Ishikawa (cell line): ENCODE measurements at regions not wholly inside any gene's neighbourhood (a gene's known extent, or its start where the extent isn't known, plus 50 kb on each side); places are given as distances from the start of the nearest gene placed in this dataset.

Source experiments
- CEBPB ChIP-seq: IDR thresholded peaks from 2 replicates; pipeline ENCODE4 v1.6.1; 2012
- CREB1 ChIP-seq: IDR thresholded peaks from 2 replicates; pipeline ENCODE4 v1.6.1; 2012; ENCODE audit warnings: low read depth
- EGR1 ChIP-seq: IDR thresholded peaks from 2 replicates; pipeline ENCODE4 v1.6.1; 2012
- EP300 ChIP-seq: IDR thresholded peaks from 2 replicates; pipeline ENCODE4 v1.6.1; 2012; ENCODE audit warnings: borderline replicate concordance
- FOXM1 ChIP-seq: IDR thresholded peaks from 2 replicates; pipeline ENCODE4 v1.6.1; 2012; ENCODE audit warnings: low read depth, borderline replicate concordance
- MAX ChIP-seq: IDR thresholded peaks from 2 replicates; pipeline ENCODE4 v1.6.1; 2012
- NFIC ChIP-seq: IDR thresholded peaks from 2 replicates; pipeline ENCODE4 v1.6.1; 2012
- RAD21 ChIP-seq: IDR thresholded peaks from 2 replicates; pipeline ENCODE4 v1.6.1; 2012; ENCODE audit warnings: low read depth
- TAF1 ChIP-seq: IDR thresholded peaks from 2 replicates; pipeline ENCODE4 v1.6.1; 2012; ENCODE audit warnings: low read depth, mild to moderate bottlenecking
- TCF12 ChIP-seq: IDR thresholded peaks from 2 replicates; pipeline ENCODE4 v1.6.1; 2012; ENCODE audit warnings: low read depth
- TEAD4 ChIP-seq: IDR thresholded peaks from 2 replicates; pipeline ENCODE4 v1.6.1; 2012
- USF1 ChIP-seq: IDR thresholded peaks from 2 replicates; pipeline ENCODE4 v1.6.1; 2012
- YY1 ChIP-seq: IDR thresholded peaks from 2 replicates; pipeline ENCODE4 v1.6.1; 2012; ENCODE audit warnings: low read depth
- ZBTB7A ChIP-seq: IDR thresholded peaks from 2 replicates; pipeline ENCODE4 v1.6.1; 2012; ENCODE audit warnings: low read depth
- TF ChIP-seq, protein P1 (sequence below): IDR thresholded peaks from 2 replicates; pipeline ENCODE4 v1.6.1; 2012; ENCODE audit warnings: low read depth, mild to moderate bottlenecking

- TF ChIP-seq, protein P1, sequence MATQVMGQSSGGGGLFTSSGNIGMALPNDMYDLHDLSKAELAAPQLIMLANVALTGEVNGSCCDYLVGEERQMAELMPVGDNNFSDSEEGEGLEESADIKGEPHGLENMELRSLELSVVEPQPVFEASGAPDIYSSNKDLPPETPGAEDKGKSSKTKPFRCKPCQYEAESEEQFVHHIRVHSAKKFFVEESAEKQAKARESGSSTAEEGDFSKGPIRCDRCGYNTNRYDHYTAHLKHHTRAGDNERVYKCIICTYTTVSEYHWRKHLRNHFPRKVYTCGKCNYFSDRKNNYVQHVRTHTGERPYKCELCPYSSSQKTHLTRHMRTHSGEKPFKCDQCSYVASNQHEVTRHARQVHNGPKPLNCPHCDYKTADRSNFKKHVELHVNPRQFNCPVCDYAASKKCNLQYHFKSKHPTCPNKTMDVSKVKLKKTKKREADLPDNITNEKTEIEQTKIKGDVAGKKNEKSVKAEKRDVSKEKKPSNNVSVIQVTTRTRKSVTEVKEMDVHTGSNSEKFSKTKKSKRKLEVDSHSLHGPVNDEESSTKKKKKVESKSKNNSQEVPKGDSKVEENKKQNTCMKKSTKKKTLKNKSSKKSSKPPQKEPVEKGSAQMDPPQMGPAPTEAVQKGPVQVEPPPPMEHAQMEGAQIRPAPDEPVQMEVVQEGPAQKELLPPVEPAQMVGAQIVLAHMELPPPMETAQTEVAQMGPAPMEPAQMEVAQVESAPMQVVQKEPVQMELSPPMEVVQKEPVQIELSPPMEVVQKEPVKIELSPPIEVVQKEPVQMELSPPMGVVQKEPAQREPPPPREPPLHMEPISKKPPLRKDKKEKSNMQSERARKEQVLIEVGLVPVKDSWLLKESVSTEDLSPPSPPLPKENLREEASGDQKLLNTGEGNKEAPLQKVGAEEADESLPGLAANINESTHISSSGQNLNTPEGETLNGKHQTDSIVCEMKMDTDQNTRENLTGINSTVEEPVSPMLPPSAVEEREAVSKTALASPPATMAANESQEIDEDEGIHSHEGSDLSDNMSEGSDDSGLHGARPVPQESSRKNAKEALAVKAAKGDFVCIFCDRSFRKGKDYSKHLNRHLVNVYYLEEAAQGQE, result no peak
- no peak for TF ChIP-seq USF1
- TF ChIP-seq NFIC, result no peak
- TF ChIP-seq CREB1, result no peak
- TF ChIP-seq ZBTB7A, result no peak
- TF ChIP-seq TAF1, result no peak
- no peak for TF ChIP-seq CEBPB
- no peak for TF ChIP-seq YY1
- TF ChIP-seq TCF12, result no peak
- no peak for TF ChIP-seq RAD21
- TF ChIP-seq EP300, result no peak
- no peak for TF ChIP-seq TEAD4
- TF ChIP-seq FOXM1, result no peak
- no peak for TF ChIP-seq EGR1
- TF ChIP-seq MAX, result no peak
These were observed 66.2 kb upstream of the S1PR1 start for GRCh38 chr1:101170506-101171050.

DNA sequence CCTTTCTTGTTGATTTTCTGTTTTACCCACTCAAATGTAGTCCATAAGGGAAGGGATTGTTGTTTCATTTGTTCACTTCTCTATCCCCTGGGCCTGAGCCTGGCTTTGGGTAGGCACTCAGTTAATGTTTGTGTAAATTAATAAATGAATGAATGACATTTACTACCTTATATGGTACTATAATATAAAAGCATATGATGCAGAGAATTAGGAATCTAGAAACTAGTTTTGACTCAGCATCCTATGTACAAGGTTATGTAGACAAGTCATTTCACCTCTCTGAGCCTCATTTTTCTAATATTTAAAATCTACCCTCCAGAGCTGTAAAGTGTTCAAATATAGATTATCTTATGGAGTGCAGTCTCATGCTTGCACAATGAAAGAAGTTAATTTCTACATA lies 68.9 kb upstream of the S1PR1 start:
- no peak for TF ChIP-seq TEAD4
- no peak for TF ChIP-seq USF1
- no peak for TF ChIP-seq EGR1
- no peak for TF ChIP-seq ZBTB7A
- TF ChIP-seq FOXM1, result no peak
- TF ChIP-seq EP300, result no peak
- TF ChIP-seq CEBPB, result no peak
- TF ChIP-seq TCF12, result no peak
- TF ChIP-seq NFIC, result no peak
- TF ChIP-seq RAD21, result no peak
- no peak for TF ChIP-seq MAX
- no peak for TF ChIP-seq TAF1
- TF ChIP-seq, protein P1, result no peak

DNA sequence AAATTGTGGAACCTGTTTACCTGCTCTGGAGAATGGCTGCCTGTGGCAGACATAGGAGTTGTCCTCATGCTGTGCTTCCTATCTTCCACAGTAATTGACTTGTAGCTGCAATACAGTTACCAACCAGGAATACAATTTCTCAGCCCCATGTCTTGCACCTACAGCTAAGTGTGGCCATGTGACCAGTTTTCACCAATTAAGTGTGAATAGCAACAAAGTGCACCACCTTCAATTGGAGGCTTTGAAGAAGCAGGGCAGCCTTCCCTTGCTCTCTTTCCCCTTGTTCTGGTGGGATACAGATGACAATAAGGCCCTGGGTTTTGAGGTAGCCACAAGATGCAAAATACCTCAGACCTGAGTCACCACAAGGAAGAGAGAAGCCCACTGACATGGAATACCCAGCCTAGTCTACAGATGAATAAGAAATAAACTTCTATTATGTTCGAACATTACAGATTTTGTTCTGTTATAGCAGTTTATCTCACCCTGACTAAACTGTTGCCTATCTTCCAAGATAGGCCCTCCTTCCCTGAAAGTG lies 70.2 kb upstream of the S1PR1 start:
- TF ChIP-seq FOXM1 (no peak), CREB1 (no peak), TAF1 (no peak), YY1 (no peak), CEBPB (no peak), RAD21 (no peak), NFIC (no peak), EGR1 (no peak), TEAD4 (no peak), MAX (no peak), TCF12 (no peak), USF1 (no peak), EP300 (no peak), ZBTB7A (no peak)
- TF ChIP-seq, protein P1, result no peak

DNA sequence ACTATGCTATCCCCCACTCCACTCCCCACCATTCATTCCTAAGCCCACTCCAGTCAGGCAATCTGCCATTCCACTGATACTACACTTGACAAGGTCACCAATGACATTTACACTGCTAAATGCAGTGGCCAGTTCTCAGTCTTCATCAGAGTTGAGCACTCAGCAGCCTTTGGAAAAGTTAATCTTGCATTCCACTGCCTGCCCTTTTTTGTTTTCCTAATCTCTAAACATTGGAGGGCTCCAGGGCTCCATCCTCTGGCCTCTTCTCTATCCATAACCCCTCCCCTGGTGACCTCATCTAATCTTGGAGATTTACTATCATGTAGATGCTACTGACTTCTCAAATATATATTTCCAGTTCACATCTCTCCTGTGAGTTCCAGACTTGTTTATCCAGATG lies 70.9 kb upstream of the S1PR1 start:
- TF ChIP-seq EGR1 (no peak), CEBPB (no peak), TEAD4 (no peak), TAF1 (no peak)
